Stimulated activated naive CD8-positive, alpha-beta T cell treated with anti-CD3 and anti-CD28 coated beads, Interleukin-15, amount 100 ng/mL, for 72 hours (primary cell): ENCODE measurements at regions not wholly inside any gene's neighbourhood (a gene's known extent, or its start where the extent isn't known, plus 50 kb on each side); places are given as distances from the start of the nearest gene placed in this dataset.

ENCODE experiments used
- ATAC-seq: fragments of 150-1000 bp; cut with Tn5 transposase; 2 replicates; pipeline ENCODE4 v1.10.0; 2021; ENCODE audit warnings: mild to moderate bottlenecking, moderate library complexity
- DNase-seq, 2 donors: peaks; one replicate each; pipeline ENCODE4 v3.0.0; 2021 to 2022
- H3K27ac Mint-ChIP-seq, 2 donors: one replicate each; pipeline ENCODE4 v1.8.0; 2022; ENCODE audit warnings: mild to moderate bottlenecking in 2 of 2, mixed read lengths in 2 of 2, moderate library complexity in 2 of 2
- H3K27me3 Mint-ChIP-seq: one replicate; pipeline ENCODE4 v1.8.0; 2022; ENCODE audit warnings: mixed read lengths
- H3K4me1 Mint-ChIP-seq: one replicate; pipeline ENCODE4 v1.8.0; 2022; ENCODE audit warnings: mild to moderate bottlenecking, mixed read lengths
- H3K4me3 Mint-ChIP-seq, 2 donors: one replicate each; pipeline ENCODE4 v1.8.0; 2022; ENCODE audit warnings: mild to moderate bottlenecking in 2 of 2, mixed read lengths in 2 of 2, moderate library complexity in 1 of 2
- H3K9me3 Mint-ChIP-seq, 2 donors: one replicate each; pipeline ENCODE4 v1.8.0; 2022; ENCODE audit warnings: mixed read lengths in 2 of 2

DNA sequence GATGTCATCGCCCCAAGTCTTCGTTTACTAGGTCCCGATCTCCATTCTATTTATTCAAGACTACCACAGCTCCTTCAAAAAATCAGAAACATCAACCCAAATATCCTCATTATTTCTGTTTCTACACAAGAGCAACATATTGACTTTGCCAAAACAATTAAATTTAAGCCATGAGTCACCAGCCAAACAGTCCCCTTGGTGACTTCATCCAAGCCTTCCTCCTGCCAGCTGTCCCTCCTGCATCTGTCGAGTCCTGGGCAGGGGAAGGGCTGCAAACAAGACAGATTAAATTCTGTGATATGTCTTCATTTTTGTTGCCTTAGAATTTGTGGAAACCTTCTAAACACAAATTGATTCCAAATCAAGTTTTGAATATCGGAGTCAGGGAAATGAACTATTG lies 110.3 kb downstream of the SP3 start:
- H3K9me3 Mint-ChIP-seq = no peaks in the 10 kb centered on the region
- peaks cover 7% of the 10 kb centered on the region for H3K4me1 Mint-ChIP-seq
- DNase-seq (no peak), ATAC-seq (no peak)
- no peak overlapping the region for H3K4me3 Mint-ChIP-seq
- H3K27me3 Mint-ChIP-seq = peaks cover 9% of the 10 kb centered on the region
- H3K27ac Mint-ChIP-seq = no peak overlapping the region

GRCh38 chr2:173855661-173856060 lies 109.5 kb downstream of the SP3 start:
- ATAC-seq = no peak
- Mint-ChIP-seq H3K27ac (no peak overlapping the region), H3K4me3 (no peak overlapping the region), H3K27me3 (peaks cover 12% of the 10 kb centered on the region), H3K9me3 (no peaks in the 10 kb centered on the region), H3K4me1 (peaks cover 10% of the 10 kb centered on the region)
- DNase-seq = no peak
